Spleen (tissue), 7 donors: ENCODE measurements at regions not wholly inside any gene's neighbourhood (a gene's known extent, or its start where the extent isn't known, plus 50 kb on each side); places are given as distances from the start of the nearest gene placed in this dataset.

ENCODE experiments used
- POLR2A ChIP-seq, 3 donors: fragments of 450-650 bp; IDR thresholded peaks; one replicate each; pipeline ENCODE4 v1.5.1; 2017; ENCODE audit warnings: antibody characterized with exemption in 3 of 3, mild to moderate bottlenecking in 1 of 3
- POLR2AphosphoS5 ChIP-seq, 3 donors: sonication (generic); formaldehyde crosslinking; IDR thresholded peaks; one replicate each; pipeline ENCODE4 v1.5.1; 2017; ENCODE audit warnings: antibody characterized with exemption in 3 of 3
- TF ChIP-seq, protein P1 (sequence below), 11 experiments: fragments of 200-600 bp in 7 of 11; fragments of 450-650 bp in 4 of 11; sonication (generic) in 4 of 11; IDR thresholded peaks in 8 of 11; conservative IDR thresholded peaks in 3 of 11; 1 replicate in 7 of 11; 2 replicates in 4 of 11; pipeline versions ENCODE4 v1.4.0 to v1.8.0; 2016 to 2021; ENCODE audit warnings: antibody characterized with exemption in 11 of 11, inconsistent platforms in 4 of 11, mild to moderate bottlenecking in 1 of 11
- donor health status: DM: no; HTN: no; CAD: no; lungs with moderate emphysema.
- donor health status: DM: no; HTN: no; CAD: no.
- donor health status: DM: no; HTN: no; CAD: no.

DNA sequence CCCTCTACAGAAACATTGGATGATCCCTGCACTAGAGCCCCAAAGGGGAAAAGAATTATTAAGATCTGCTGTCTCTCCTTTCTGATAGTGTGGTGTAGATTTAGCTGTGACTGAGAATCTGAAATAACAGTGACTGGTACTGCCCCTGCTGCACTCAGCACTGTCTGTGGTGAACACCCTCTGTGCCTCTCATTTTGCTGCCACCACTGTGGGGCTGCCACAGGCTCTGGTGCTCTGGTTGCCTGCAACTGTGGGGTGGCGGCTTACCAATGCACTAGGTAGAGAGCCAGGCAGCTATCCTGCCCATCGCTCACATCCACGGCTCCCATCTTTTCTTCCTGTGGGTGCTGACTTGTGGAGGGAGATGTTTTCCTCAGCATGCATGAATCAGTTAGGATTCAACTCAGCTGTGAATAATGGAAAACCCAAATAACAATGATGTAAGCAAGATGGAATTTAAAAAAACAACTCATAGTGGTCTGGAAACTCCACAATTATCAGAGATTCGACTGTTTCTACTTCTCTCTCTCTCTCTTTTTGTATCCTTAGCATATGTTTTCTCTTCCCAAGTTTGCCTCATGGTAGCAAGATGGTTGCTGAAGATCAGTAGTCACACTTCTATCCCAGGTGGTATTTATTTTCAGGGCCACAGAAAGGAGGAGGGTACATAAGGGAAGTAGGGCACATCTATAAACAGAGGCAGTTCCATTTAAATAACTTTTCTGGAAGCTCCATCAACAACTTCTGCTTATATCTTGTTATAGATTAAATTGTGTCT is 99.8 kb upstream of the DAP start:
- TF ChIP-seq, protein P1, sequence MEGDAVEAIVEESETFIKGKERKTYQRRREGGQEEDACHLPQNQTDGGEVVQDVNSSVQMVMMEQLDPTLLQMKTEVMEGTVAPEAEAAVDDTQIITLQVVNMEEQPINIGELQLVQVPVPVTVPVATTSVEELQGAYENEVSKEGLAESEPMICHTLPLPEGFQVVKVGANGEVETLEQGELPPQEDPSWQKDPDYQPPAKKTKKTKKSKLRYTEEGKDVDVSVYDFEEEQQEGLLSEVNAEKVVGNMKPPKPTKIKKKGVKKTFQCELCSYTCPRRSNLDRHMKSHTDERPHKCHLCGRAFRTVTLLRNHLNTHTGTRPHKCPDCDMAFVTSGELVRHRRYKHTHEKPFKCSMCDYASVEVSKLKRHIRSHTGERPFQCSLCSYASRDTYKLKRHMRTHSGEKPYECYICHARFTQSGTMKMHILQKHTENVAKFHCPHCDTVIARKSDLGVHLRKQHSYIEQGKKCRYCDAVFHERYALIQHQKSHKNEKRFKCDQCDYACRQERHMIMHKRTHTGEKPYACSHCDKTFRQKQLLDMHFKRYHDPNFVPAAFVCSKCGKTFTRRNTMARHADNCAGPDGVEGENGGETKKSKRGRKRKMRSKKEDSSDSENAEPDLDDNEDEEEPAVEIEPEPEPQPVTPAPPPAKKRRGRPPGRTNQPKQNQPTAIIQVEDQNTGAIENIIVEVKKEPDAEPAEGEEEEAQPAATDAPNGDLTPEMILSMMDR (IDR thresholded peaks at IDR 0.05 in 8 of 11, conservative IDR thresholded peaks at IDR 0.05 in 3 of 11) = no peak
- TF ChIP-seq POLR2AphosphoS5 (IDR thresholded peaks at IDR 0.05) (no peak), POLR2A (IDR thresholded peaks at IDR 0.05) (no peak)
